CD4-positive, alpha-beta T cell (primary cell): ENCODE measurements at regions not wholly inside any gene's neighbourhood (a gene's known extent, or its start where the extent isn't known, plus 50 kb on each side); places are given as distances from the start of the nearest gene placed in this dataset.

Experiments
- ATAC-seq: fragments of 200-7000 bp; cut with Tn5 transposase; one replicate; pipeline ENCODE4 v1.10.0; 2022; ENCODE audit warnings: mild to moderate bottlenecking; ENCODE audit not compliant: poor library complexity
- CTCF ChIA-PET: fragments of 350-600 bp; sonication (Branson Sonifier 250); formaldehyde crosslinking; loops from one replicate; lab custom pipeline; 2021; ENCODE audit warnings: antibody characterized with exemption, inconsistent platforms; lab: Charles Lee
- POLR2A ChIA-PET: fragments of 350-600 bp; sonication (Branson Sonifier 250); formaldehyde crosslinking; loops from one replicate; lab custom pipeline; 2021; ENCODE audit warnings: antibody characterized with exemption, inconsistent platforms; lab: Charles Lee
- DNase-seq, 14 experiments: peaks; one replicate each; pipeline ENCODE4 v3.0.0-alpha.2; 2013 to 2020; ENCODE audit warnings: mixed read lengths in 2 of 14
- H3K27ac ChIP-seq, 2 donors: one replicate each; pipeline versions ENCODE4 v1.5.1 to v1.7.0; 2013; ENCODE audit warnings: low read length in 2 of 2, low read depth in 1 of 2, mild to moderate bottlenecking in 1 of 2
- H3K27me3 ChIP-seq, 2 experiments: 1 replicate in 1 of 2; 2 replicates in 1 of 2; pipeline versions ENCODE4 v1.6.1 to v1.7.0; 2013; ENCODE audit warnings: low read length in 2 of 2, control low read depth in 1 of 2, mild to moderate bottlenecking in 1 of 2, moderate library complexity in 1 of 2; ENCODE audit not compliant: insufficient read depth in 2 of 2, control insufficient read depth in 1 of 2
- H3K36me3 ChIP-seq: one replicate; pipeline ENCODE4 v1.6.1; 2013; ENCODE audit warnings: low read length, control low read depth; ENCODE audit not compliant: insufficient read depth
- H3K4me1 ChIP-seq: one replicate; pipeline ENCODE4 v1.6.1; 2013; ENCODE audit warnings: low read length, control low read depth; ENCODE audit not compliant: insufficient read depth
- H3K4me3 ChIP-seq: one replicate; pipeline ENCODE4 v1.5.1; 2013; ENCODE audit warnings: mild to moderate bottlenecking, low read length, moderate library complexity
- H3K9me3 ChIP-seq, 2 experiments: 1 replicate in 1 of 2; 2 replicates in 1 of 2; pipeline versions ENCODE4 v1.6.1 to v1.7.0; 2013; ENCODE audit warnings: low read length in 2 of 2, mild to moderate bottlenecking in 2 of 2, control low read depth in 1 of 2, moderate library complexity in 1 of 2; ENCODE audit not compliant: control insufficient read depth in 1 of 2, insufficient read depth in 1 of 2
- H3K27ac Mint-ChIP-seq: one replicate; pipeline ENCODE4 v1.8.0; 2020; ENCODE audit warnings: mixed read lengths
- H3K27me3 Mint-ChIP-seq: one replicate; pipeline ENCODE4 v1.8.0; 2021; ENCODE audit warnings: mixed read lengths
- H3K36me3 Mint-ChIP-seq: one replicate; pipeline ENCODE4 v1.8.0; 2021; ENCODE audit warnings: low read depth, mixed read lengths
- H3K4me1 Mint-ChIP-seq: one replicate; pipeline ENCODE4 v1.8.0; 2021; ENCODE audit warnings: low read depth, mixed read lengths
- H3K4me3 Mint-ChIP-seq: one replicate; pipeline ENCODE4 v1.8.0; 2020; ENCODE audit warnings: mild to moderate bottlenecking, mixed read lengths
- H3K9me3 Mint-ChIP-seq: one replicate; pipeline ENCODE4 v1.8.0; 2020; ENCODE audit warnings: mixed read lengths
- intact Hi-C, 2 experiments: fragments of 100-400 bp; cut with DNase I in 1 of 2; cut with micrococcal nuclease in 1 of 2; formaldehyde crosslinking; loops; one replicate each; pipeline versions ENCODE4 v1.15.1 to v1.9.0; 2023 to 2025; cut with DNase I, micrococcal nuclease
- TF ChIP-seq, protein P1 (sequence below): fragments of 200-600 bp; IDR thresholded peaks from one replicate; pipeline ENCODE4 v1.8.0; 2022; ENCODE audit warnings: antibody characterized with exemption, mild to moderate bottlenecking

DNA sequence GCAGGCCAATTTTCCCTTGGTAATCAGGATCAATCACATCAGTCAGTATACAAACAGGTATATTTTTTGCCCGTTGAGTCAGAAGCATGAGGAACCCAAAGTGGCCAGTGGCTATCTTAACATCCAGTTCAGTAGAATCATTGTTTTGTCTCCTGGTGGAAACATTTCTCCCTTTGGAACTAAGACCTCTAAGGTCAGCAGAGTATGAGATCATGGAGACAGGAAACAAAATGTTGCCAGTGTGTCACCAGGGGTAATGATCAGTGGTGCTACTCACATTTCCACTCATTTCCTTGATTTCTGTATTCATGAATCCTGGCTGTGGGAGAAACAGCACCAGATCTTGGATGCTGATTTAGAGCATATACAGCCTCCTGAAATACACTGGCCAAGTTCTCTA, 553.0 kb downstream of the CSNK1G3 start:
- Mint-ChIP-seq H3K4me1 (no peaks in the 10 kb centered on the region), H3K27me3 (no peaks in the 10 kb centered on the region), H3K4me3 (no peak overlapping the region), H3K36me3 (no peaks in the 10 kb centered on the region), H3K9me3 (peaks cover 6% of the 10 kb centered on the region), H3K27ac (no peak overlapping the region)
- no peaks in the 10 kb centered on the region for H3K4me1 ChIP-seq
- ChIA-PET CTCF (no interaction called here), POLR2A (no interaction called here)
- H3K9me3 ChIP-seq: no peaks in the 10 kb centered on the region
- no peak overlapping the region for H3K4me3 ChIP-seq
- H3K36me3 ChIP-seq: no peaks in the 10 kb centered on the region
- H3K27ac ChIP-seq: no peak overlapping the region
- TF ChIP-seq, protein P1, sequence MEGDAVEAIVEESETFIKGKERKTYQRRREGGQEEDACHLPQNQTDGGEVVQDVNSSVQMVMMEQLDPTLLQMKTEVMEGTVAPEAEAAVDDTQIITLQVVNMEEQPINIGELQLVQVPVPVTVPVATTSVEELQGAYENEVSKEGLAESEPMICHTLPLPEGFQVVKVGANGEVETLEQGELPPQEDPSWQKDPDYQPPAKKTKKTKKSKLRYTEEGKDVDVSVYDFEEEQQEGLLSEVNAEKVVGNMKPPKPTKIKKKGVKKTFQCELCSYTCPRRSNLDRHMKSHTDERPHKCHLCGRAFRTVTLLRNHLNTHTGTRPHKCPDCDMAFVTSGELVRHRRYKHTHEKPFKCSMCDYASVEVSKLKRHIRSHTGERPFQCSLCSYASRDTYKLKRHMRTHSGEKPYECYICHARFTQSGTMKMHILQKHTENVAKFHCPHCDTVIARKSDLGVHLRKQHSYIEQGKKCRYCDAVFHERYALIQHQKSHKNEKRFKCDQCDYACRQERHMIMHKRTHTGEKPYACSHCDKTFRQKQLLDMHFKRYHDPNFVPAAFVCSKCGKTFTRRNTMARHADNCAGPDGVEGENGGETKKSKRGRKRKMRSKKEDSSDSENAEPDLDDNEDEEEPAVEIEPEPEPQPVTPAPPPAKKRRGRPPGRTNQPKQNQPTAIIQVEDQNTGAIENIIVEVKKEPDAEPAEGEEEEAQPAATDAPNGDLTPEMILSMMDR: no peak
- intact Hi-C loops: no loop called here
- no peak for DNase-seq
- ATAC-seq: no peak
- H3K27me3 ChIP-seq: no peaks in the 10 kb centered on the region

DNA sequence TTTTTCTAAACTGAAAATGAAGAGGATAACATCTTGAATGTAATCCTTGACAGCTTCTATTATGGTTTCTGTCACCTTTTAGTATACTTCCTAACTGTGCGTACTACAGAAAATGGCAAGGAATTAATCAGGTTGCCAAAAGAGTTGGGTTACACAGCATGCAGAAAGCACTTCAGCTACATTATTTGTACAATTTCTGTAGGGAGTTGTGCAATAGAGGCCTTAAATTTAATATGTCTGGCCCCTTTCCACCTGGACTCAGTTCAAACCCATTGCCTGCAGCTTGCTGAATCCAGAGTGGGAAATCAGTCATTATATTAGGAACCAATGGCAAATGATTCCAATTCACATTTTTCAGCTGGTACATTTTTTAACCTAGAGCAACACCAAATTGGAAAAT, 549.7 kb downstream of the CSNK1G3 start:
- Histone ChIP-seq H3K36me3 (no peaks in the 10 kb centered on the region), H3K4me1 (no peaks in the 10 kb centered on the region), H3K27ac (no peak overlapping the region), H3K9me3 (no peaks in the 10 kb centered on the region), H3K27me3 (no peaks in the 10 kb centered on the region), H3K4me3 (no peak overlapping the region)
- H3K4me3 Mint-ChIP-seq: no peak overlapping the region
- DNase-seq: no peak
- TF ChIP-seq, protein P1: no peak
- ATAC-seq: no peak
- no peaks in the 10 kb centered on the region for H3K27me3 Mint-ChIP-seq
- ChIA-PET POLR2A (no interaction called here), CTCF (no interaction called here)
- no peaks in the 10 kb centered on the region for H3K36me3 Mint-ChIP-seq
- H3K9me3 Mint-ChIP-seq: peaks cover 6% of the 10 kb centered on the region
- H3K27ac Mint-ChIP-seq: no peak overlapping the region
- H3K4me1 Mint-ChIP-seq: peaks cover 4% of the 10 kb centered on the region
- intact Hi-C loops: no loop called here

DNA sequence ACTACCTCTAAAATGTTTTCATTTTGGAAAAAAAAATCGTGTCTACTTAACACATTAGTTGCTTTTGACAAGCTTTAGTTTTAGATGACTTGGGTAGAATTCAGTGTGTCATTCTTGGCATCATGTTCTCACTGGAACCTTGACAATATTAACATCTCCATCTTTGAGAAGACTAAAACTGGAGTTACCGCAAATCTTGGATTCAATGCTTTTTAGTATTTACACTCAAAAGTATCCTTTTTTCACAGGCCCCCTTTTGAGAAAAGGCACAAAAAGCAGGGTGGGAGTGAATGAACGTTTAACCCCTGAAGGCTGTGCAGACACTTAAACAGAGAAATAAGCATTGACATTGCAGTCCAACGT, 549.1 kb downstream of the CSNK1G3 start:
- H3K9me3 Mint-ChIP-seq: peaks cover 5% of the 10 kb centered on the region
- no peak for ATAC-seq
- intact Hi-C loops: no loop called here
- H3K4me3 ChIP-seq: no peak overlapping the region
- no peaks in the 10 kb centered on the region for H3K36me3 Mint-ChIP-seq
- H3K27me3 Mint-ChIP-seq: no peaks in the 10 kb centered on the region
- H3K4me3 Mint-ChIP-seq: no peak overlapping the region
- no peaks in the 10 kb centered on the region for H3K27me3 ChIP-seq
- no peaks in the 10 kb centered on the region for H3K4me1 ChIP-seq
- TF ChIP-seq, protein P1: no peak
- no peak for DNase-seq
- H3K36me3 ChIP-seq: no peaks in the 10 kb centered on the region
- H3K27ac ChIP-seq: no peak overlapping the region
- CTCF ChIA-PET: no interaction called here
- no peak overlapping the region for H3K27ac Mint-ChIP-seq
- no peaks in the 10 kb centered on the region for H3K9me3 ChIP-seq
- H3K4me1 Mint-ChIP-seq: peaks cover 4% of the 10 kb centered on the region
- POLR2A ChIA-PET: no interaction called here
